Panc1 (cell line): ENCODE measurements at regions not wholly inside any gene's neighbourhood (a gene's known extent, or its start where the extent isn't known, plus 50 kb on each side); places are given as distances from the start of the nearest gene placed in this dataset.

Experiments used
- ATAC-seq: fragments of 200-7000 bp; cut with Tn5 transposase; 2 replicates; pipeline ENCODE4 v1.9.1; 2020; ENCODE audit warnings: mild to moderate bottlenecking, moderate library complexity
- BruUV-seq: library from RNA; stranded (reverse); fragments of 400-500 nt; replicated peaks from 2 replicates; lab custom pipeline; 2021; lab: Mats Ljungman, UMichigan
- CTCF ChIA-PET: fragments of 300-600 bp; sonication (Branson Sonifier 250); formaldehyde crosslinking; loops from one replicate; lab custom pipeline; 2022; ENCODE audit warnings: antibody characterized with exemption; lab: Charles Lee
- POLR2A ChIA-PET: fragments of 300-600 bp; sonication (Branson Sonifier 250); formaldehyde crosslinking; loops from one replicate; lab custom pipeline; 2022; ENCODE audit warnings: antibody characterized with exemption; lab: Charles Lee
- DNase-seq: peaks from one replicate; pipeline ENCODE4 v3.0.0-alpha.2; 2010; ENCODE audit warnings: low read depth, low spot score
- H3K27ac ChIP-seq: 2 replicates; pipeline ENCODE4 v1.5.1; 2011; ENCODE audit warnings: mild to moderate bottlenecking, low read length, inconsistent platforms
- H3K27me3 ChIP-seq: fragments of 200-500 bp; sonication (Bioruptor generic); 2 replicates; pipeline ENCODE4 v1.6.0; 2014; ENCODE audit warnings: low read length, inconsistent platforms; ENCODE audit not compliant: control insufficient read depth, insufficient read depth
- H3K36me3 ChIP-seq: fragments of 200-500 bp; sonication (Bioruptor generic); 2 replicates; pipeline ENCODE4 v1.5.1; 2014; ENCODE audit warnings: inconsistent platforms, mild to moderate bottlenecking, low read length, moderate library complexity; ENCODE audit not compliant: control insufficient read depth, insufficient read depth
- H3K4me1 ChIP-seq: 2 replicates; pipeline ENCODE4 v1.5.1; 2011; ENCODE audit warnings: inconsistent platforms, mild to moderate bottlenecking, low read length, moderate library complexity; ENCODE audit not compliant: control insufficient read depth, insufficient read depth
- H3K4me3 ChIP-seq, 2 experiments: 2 replicates each; pipeline ENCODE4 v1.5.1; 2011 to 2012; ENCODE audit warnings: low read depth in 2 of 2, low read length in 2 of 2, mild to moderate bottlenecking in 2 of 2, inconsistent platforms in 1 of 2, moderate library complexity in 1 of 2
- H3K9me3 ChIP-seq: fragments of 200-500 bp; sonication (Bioruptor generic); 2 replicates; pipeline ENCODE4 v1.5.1; 2014; ENCODE audit warnings: low read depth, mild to moderate bottlenecking, inconsistent platforms, low read length, moderate library complexity; ENCODE audit not compliant: control insufficient read depth, insufficient read depth
- POLR2AphosphoS5 ChIP-seq: IDR thresholded peaks from 2 replicates; pipeline ENCODE4 v1.6.1; 2012; ENCODE audit warnings: mild to moderate bottlenecking, low read depth, low read length, moderate library complexity
- SIN3A ChIP-seq: IDR thresholded peaks from 2 replicates; pipeline ENCODE4 v1.6.1; 2012; ENCODE audit warnings: low read depth, mild to moderate bottlenecking, low read length, moderate library complexity, borderline replicate concordance; ENCODE audit not compliant: insufficient read depth
- TCF7L2 ChIP-seq: IDR thresholded peaks from 2 replicates; pipeline ENCODE4 v1.6.1; 2011; ENCODE audit warnings: mild to moderate bottlenecking, low read depth, low read length, inconsistent platforms
- in situ Hi-C: cut with HindIII; loops from 2 replicates; pipeline ENCODE4 v1.10.0; 2016; ENCODE audit warnings: low sequenced_read_pairs, low pct_unique_long_range_greater_than_20kb
- intact Hi-C: fragments of 100-400 bp; cut with micrococcal nuclease; formaldehyde crosslinking; loops from one replicate; pipeline ENCODE4 v1.10.0; 2022; ENCODE audit not compliant: unreplicated experiment
- TF ChIP-seq, protein P1 (sequence below), 2 experiments: IDR thresholded peaks; 2 replicates each; pipeline ENCODE4 v1.6.1; 2011 to 2012; ENCODE audit warnings: low read depth in 2 of 2, control low read depth in 1 of 2, low read length in 1 of 2, mild to moderate bottlenecking in 1 of 2, moderate library complexity in 1 of 2; ENCODE audit not compliant: insufficient read depth in 1 of 2
- TF ChIP-seq, protein P2 (sequence below): fragments of 450-650 bp; IDR thresholded peaks from 2 replicates; pipeline ENCODE4 v1.5.1; 2017; ENCODE audit warnings: mild to moderate bottlenecking

- ATAC-seq (no peak), DNase-seq (no peak)
- no peaks in the 10 kb centered on the region for H3K4me1 ChIP-seq
- no peaks in the 10 kb centered on the region for H3K9me3 ChIP-seq
- no peak overlapping the region for H3K4me3 ChIP-seq
- no TSS peak for BruUV-seq
- in situ Hi-C loops (no loop called here), intact Hi-C loops (no loop called here)
- no peaks in the 10 kb centered on the region for H3K36me3 ChIP-seq
- H3K27ac ChIP-seq = no peak overlapping the region
- ChIA-PET CTCF (interaction anchor here (0.6 kb wide), 1 partner anchor 33 kb away, joined by 3 read pairs; no protein-coding TSS in a partner anchor), POLR2A (no interaction called here)
- H3K27me3 ChIP-seq = no peaks in the 10 kb centered on the region; the same call in 1 of the 2 replicates
- TF ChIP-seq, protein P1, sequence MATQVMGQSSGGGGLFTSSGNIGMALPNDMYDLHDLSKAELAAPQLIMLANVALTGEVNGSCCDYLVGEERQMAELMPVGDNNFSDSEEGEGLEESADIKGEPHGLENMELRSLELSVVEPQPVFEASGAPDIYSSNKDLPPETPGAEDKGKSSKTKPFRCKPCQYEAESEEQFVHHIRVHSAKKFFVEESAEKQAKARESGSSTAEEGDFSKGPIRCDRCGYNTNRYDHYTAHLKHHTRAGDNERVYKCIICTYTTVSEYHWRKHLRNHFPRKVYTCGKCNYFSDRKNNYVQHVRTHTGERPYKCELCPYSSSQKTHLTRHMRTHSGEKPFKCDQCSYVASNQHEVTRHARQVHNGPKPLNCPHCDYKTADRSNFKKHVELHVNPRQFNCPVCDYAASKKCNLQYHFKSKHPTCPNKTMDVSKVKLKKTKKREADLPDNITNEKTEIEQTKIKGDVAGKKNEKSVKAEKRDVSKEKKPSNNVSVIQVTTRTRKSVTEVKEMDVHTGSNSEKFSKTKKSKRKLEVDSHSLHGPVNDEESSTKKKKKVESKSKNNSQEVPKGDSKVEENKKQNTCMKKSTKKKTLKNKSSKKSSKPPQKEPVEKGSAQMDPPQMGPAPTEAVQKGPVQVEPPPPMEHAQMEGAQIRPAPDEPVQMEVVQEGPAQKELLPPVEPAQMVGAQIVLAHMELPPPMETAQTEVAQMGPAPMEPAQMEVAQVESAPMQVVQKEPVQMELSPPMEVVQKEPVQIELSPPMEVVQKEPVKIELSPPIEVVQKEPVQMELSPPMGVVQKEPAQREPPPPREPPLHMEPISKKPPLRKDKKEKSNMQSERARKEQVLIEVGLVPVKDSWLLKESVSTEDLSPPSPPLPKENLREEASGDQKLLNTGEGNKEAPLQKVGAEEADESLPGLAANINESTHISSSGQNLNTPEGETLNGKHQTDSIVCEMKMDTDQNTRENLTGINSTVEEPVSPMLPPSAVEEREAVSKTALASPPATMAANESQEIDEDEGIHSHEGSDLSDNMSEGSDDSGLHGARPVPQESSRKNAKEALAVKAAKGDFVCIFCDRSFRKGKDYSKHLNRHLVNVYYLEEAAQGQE (IDR thresholded peaks at IDR 0.05; ENCODE audit: insufficient read depth in 1 of 2, low read depth in 2 of 2, low read length in 1 of 2) = no peak
- TF ChIP-seq TCF7L2 = no peak
- TF ChIP-seq POLR2AphosphoS5 = no peak
- TF ChIP-seq SIN3A = no peak
- TF ChIP-seq, protein P2, sequence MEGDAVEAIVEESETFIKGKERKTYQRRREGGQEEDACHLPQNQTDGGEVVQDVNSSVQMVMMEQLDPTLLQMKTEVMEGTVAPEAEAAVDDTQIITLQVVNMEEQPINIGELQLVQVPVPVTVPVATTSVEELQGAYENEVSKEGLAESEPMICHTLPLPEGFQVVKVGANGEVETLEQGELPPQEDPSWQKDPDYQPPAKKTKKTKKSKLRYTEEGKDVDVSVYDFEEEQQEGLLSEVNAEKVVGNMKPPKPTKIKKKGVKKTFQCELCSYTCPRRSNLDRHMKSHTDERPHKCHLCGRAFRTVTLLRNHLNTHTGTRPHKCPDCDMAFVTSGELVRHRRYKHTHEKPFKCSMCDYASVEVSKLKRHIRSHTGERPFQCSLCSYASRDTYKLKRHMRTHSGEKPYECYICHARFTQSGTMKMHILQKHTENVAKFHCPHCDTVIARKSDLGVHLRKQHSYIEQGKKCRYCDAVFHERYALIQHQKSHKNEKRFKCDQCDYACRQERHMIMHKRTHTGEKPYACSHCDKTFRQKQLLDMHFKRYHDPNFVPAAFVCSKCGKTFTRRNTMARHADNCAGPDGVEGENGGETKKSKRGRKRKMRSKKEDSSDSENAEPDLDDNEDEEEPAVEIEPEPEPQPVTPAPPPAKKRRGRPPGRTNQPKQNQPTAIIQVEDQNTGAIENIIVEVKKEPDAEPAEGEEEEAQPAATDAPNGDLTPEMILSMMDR = no peak
These were observed 89.2 kb downstream of the RTL6 start for GRCh38 chr22:44408829-44409192.

DNA sequence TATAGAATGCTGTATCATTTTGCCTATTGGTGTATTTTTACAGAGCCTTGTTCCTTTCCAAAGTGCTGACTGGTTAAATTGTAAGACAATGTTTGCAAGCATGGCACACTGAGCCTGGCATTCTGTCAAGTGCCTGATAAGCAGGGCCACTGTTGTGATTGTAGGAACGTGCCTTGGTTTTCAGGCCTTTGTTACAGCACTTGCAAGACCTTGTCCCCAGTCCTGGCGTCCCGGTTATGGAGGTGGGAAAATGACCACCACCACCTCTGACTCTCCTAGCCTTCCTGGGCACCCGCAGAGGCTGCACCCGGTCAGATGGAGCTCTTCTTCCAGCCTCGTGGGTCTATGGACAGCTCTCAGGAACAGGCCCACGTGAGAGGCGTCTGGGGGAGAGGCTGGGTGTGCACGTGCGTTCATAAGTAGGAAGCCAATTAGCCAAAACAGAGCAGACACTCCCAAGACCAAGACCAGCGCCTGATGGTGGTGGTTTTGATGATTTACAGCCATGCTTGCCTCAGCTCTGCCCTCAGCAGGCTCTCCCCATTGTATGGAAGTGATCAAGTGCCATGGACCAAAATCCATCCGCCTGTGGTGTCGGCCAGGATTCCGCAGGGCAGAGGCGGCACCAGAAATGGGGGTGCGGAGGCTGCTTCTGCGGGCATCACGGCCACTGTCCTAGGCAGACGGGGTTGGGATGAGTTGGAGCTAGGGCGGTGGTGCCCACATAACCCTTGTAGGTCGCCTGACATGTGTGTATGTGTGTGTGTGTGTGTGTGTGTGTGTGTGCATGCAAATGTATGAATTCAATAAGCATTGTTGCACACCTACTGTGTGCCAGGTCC lies 89.8 kb downstream of the RTL6 start:
- H3K27ac ChIP-seq = no peak overlapping the region
- POLR2A ChIA-PET = no interaction called here
- DNase-seq (no peak), ATAC-seq (no peak)
- intact Hi-C loops (no loop called here), in situ Hi-C loops (no loop called here)
- no peaks in the 10 kb centered on the region for H3K4me1 ChIP-seq
- no TSS peak for BruUV-seq
- no peaks in the 10 kb centered on the region; the same call in 1 of the 2 replicates for H3K27me3 ChIP-seq
- H3K9me3 ChIP-seq = no peaks in the 10 kb centered on the region
- H3K36me3 ChIP-seq = no peaks in the 10 kb centered on the region
- no peak overlapping the region for H3K4me3 ChIP-seq
- no peak for TF ChIP-seq TCF7L2
- TF ChIP-seq, protein P2 = no peak
- TF ChIP-seq, protein P1 (IDR thresholded peaks at IDR 0.05; ENCODE audit: insufficient read depth in 1 of 2, low read depth in 2 of 2, low read length in 1 of 2) = no peak
- TF ChIP-seq POLR2AphosphoS5 = no peak
- TF ChIP-seq SIN3A = no peak
- CTCF ChIA-PET = interaction anchor here (0.6 kb wide), 1 partner anchor 33 kb away, joined by 3 read pairs; no protein-coding TSS in a partner anchor
